Ovary (tissue), 7 donors: ENCODE measurements at regions not wholly inside any gene's neighbourhood (a gene's known extent, or its start where the extent isn't known, plus 50 kb on each side); places are given as distances from the start of the nearest gene placed in this dataset.

ENCODE experiments used
- DNase-seq, 5 donors: peaks; one replicate each; pipeline ENCODE4 v3.0.0-alpha.2; 2019 to 2020
- H3K27ac ChIP-seq, 2 donors: fragments of 200-600 bp; one replicate each; pipeline versions ENCODE4 v1.5.1 to v1.8.0; 2019 to 2022
- H3K27me3 ChIP-seq: fragments of 200-600 bp; one replicate; pipeline ENCODE4 v1.8.0; 2022
- H3K36me3 ChIP-seq: fragments of 200-600 bp; sonication (generic); one replicate; pipeline ENCODE4 v1.5.1; 2019
- H3K4me1 ChIP-seq: one replicate; pipeline ENCODE4 v1.8.1; 2013; ENCODE audit warnings: mild to moderate bottlenecking, moderate library complexity; ENCODE audit not compliant: insufficient read depth
- H3K4me3 ChIP-seq: fragments of 200-600 bp; sonication (generic); one replicate; pipeline ENCODE4 v1.5.1; 2017
- H3K9me3 ChIP-seq, 2 donors: fragments of 200-600 bp in 1 of 2; sonication (generic) in 1 of 2; one replicate each; pipeline versions ENCODE4 v1.5.1 to v1.8.1; 2013 to 2019; ENCODE audit warnings: mild to moderate bottlenecking in 1 of 2, moderate library complexity in 1 of 2
- EP300 ChIP-seq: sonication (generic); formaldehyde crosslinking; IDR thresholded peaks from one replicate; pipeline ENCODE4 v1.6.1; 2017; ENCODE audit warnings: antibody characterized with exemption
- POLR2A ChIP-seq: fragments of 450-650 bp; IDR thresholded peaks from one replicate; pipeline ENCODE4 v1.6.1; 2017; ENCODE audit warnings: antibody characterized with exemption, mild to moderate bottlenecking, moderate library complexity
- WGBS, 3 donors: extraction: QIAGEN DNeasy Blood & Tissue Kit in 1 of 3; methylation state at CpG; one replicate each; pipeline versions ENCODE4 v1.1.5 to v1.1.7; 2013 to 2017; 5-methylcytosine and 5-hydroxymethylcytosine counted together
- intact Hi-C, 4 donors: fragments of 100-400 bp; cut with DNase I; formaldehyde crosslinking; loops; one replicate each; pipeline versions ENCODE4 v1.11.0 to v1.15.1; 2022 to 2023
- TF ChIP-seq, protein P1 (sequence below), 3 donors: fragments of 450-650 bp in 2 of 3; fragments of 200-600 bp in 1 of 3; IDR thresholded peaks; one replicate each; pipeline versions ENCODE4 v1.5.1 to v1.8.0; 2016 to 2022; ENCODE audit warnings: antibody characterized with exemption in 3 of 3, mild to moderate bottlenecking in 1 of 3
- donor health status: DM: no; HTN: no; CAD: no; lungs with moderate emphysema.
- donor health status: DM: no; HTN: no; CAD: no.
- donor health status: Bipolar disorder and iron deficiency.
- donor health status: DM: no; HTN: no; CAD: no.
- donor health status: DM: yes; HTN: yes; CAD: no.

DNA sequence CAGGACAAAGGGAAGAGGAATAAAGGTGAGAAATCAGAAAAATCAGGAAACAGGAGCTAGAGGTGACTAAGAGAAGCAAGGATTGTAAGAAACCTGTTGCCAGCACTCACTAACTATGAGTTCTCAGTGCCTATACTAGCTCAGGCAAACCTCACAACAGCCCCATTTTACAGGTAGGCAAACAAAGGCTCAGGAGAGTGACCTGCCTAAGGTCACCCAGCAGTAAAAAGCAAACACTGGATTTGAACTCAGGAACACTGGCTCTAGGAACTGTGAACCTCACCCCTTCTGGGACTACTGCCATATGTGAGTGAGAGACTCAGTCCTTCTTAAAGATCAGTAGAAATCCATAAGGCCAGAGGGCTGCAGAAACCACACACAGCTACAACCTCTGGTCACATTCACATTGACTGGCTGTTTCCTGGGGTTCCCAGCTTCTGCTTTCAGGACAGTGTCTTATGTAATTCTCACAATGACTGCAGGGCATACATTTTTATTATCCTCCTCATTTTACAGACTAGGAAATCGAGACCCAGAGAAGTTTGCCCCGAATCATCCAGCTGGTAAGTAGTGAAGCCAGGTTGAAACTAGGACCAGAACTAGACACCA lies 80.7 kb upstream of the MAFB start:
- no peaks in the 10 kb centered on the region for H3K4me1 ChIP-seq
- intact Hi-C loops, result no loop called here
- 79 to 94% (median 84%) methylated on average over 2 of the region's 2 CpGs for WGBS, 3 donors
- no peak for TF ChIP-seq EP300
- H3K9me3 ChIP-seq, result no peaks in the 10 kb centered on the region
- H3K27ac ChIP-seq, result no peak overlapping the region
- DNase-seq, result no peak
- no peaks in the 10 kb centered on the region for H3K36me3 ChIP-seq
- H3K27me3 ChIP-seq, result no peaks in the 10 kb centered on the region
- H3K4me3 ChIP-seq, result no peak overlapping the region

DNA sequence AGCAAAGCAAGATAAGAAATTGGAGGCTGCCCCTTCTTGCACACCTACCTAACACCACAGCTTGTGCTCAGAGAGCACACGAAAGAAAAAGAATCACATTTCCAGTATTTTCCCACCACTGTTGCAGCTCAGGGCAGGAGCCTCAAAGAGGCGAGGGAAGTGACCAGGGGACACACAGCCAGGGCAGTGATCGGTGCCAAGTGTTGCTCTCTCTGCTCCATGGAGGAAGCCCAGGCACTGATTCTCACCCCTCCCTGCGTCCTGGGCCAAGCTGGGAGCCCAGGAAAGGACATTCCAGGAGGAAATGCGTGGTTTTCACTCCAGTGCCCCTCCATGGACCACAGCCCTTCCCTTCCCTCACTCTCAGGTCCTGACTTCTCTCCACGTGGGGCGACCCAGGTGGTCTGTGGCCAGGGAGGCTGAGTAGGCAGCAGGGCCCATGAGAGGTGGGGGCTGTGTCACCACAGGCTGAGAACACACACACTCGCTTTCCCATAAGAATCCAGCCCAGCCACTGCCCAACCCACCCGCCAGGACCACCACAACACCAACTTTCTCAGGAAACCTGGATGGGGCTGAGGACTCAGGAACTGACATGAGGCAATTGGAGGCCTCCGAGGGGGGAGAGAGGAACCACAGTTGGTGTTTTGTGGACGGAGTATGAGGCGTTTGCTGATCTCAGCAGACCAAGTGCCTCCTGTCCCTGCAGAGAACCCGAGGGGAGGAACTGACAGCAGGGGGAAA lies 81.7 kb upstream of the MAFB start:
- no peak for DNase-seq
- 66 to 82% (median 80%) methylated on average over 13 of the region's 13 CpGs for WGBS, 3 donors
- intact Hi-C loops, result no loop called here
- Histone ChIP-seq H3K4me3 (no peak overlapping the region), H3K27me3 (no peaks in the 10 kb centered on the region), H3K4me1 (no peaks in the 10 kb centered on the region), H3K27ac (no peak overlapping the region), H3K36me3 (no peaks in the 10 kb centered on the region), H3K9me3 (no peaks in the 10 kb centered on the region)
- TF ChIP-seq POLR2A (no peak), EP300 (no peak)
- TF ChIP-seq, protein P1, sequence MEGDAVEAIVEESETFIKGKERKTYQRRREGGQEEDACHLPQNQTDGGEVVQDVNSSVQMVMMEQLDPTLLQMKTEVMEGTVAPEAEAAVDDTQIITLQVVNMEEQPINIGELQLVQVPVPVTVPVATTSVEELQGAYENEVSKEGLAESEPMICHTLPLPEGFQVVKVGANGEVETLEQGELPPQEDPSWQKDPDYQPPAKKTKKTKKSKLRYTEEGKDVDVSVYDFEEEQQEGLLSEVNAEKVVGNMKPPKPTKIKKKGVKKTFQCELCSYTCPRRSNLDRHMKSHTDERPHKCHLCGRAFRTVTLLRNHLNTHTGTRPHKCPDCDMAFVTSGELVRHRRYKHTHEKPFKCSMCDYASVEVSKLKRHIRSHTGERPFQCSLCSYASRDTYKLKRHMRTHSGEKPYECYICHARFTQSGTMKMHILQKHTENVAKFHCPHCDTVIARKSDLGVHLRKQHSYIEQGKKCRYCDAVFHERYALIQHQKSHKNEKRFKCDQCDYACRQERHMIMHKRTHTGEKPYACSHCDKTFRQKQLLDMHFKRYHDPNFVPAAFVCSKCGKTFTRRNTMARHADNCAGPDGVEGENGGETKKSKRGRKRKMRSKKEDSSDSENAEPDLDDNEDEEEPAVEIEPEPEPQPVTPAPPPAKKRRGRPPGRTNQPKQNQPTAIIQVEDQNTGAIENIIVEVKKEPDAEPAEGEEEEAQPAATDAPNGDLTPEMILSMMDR (IDR thresholded peaks at IDR 0.05), result no peak

DNA sequence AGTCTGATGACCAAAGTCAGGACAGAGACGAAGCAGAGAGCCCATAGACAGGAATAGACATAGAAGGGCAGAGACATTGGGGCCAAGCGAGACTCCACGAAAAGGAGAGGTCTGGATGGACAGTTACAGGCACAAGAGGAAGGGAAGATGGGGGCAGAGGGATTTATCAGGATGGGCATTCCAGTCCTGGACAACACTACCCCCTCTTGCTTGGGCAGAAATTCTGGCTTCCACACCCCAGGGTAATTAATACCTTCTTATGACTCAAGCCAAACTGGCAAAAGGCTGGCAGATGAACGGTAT lies 82.2 kb upstream of the MAFB start:
- Histone ChIP-seq H3K4me3 (no peak overlapping the region), H3K27ac (no peak overlapping the region), H3K9me3 (no peaks in the 10 kb centered on the region), H3K4me1 (no peaks in the 10 kb centered on the region), H3K36me3 (no peaks in the 10 kb centered on the region), H3K27me3 (no peaks in the 10 kb centered on the region)
- 77 to 88% (median 85%) methylated on average over 4 of the region's 4 CpGs for WGBS, 3 donors
- TF ChIP-seq EP300 (no peak), POLR2A (no peak)
- TF ChIP-seq, protein P1 (IDR thresholded peaks at IDR 0.05), result no peak
- intact Hi-C loops, result no loop called here
- DNase-seq, result no peak

DNA sequence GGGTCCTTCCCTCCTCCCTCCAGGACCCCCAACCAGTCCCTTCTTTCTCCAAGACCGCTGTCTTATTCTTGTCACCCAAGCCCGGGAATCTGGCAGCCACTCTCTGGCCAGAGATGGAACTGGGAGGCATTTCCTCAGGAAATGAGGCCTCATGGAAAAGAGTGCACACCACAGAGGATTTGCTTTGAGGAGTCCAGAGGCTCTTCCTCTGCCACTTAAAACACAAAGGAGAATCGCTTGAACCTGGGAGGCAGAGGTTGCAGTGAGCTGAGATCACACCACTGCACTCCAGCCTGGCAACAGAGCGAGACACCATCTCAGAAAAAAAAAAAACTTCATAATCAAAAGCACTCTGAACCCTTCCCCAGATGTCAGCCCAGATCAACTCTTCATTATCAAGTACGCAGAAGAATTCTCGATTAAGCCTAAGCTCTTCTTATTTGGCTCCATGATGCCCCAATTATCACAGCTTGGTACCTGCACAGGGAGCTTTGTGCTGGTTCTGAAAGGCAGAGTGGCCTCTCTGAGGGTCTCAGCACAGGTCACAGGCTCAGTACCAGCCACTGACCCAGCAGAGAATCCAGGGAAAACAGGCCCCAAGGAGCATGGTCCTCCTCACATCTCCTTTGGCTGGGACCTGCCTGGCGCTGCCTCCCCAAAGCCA lies 82.9 kb upstream of the MAFB start:
- intact Hi-C loops, result no loop called here
- Histone ChIP-seq H3K9me3 (no peaks in the 10 kb centered on the region), H3K27ac (no peak overlapping the region), H3K4me3 (no peak overlapping the region), H3K36me3 (no peaks in the 10 kb centered on the region), H3K4me1 (no peaks in the 10 kb centered on the region), H3K27me3 (no peaks in the 10 kb centered on the region)
- no peak for TF ChIP-seq POLR2A
- TF ChIP-seq, protein P1 (IDR thresholded peaks at IDR 0.05), result no peak
- TF ChIP-seq EP300, result no peak
- DNase-seq, result no peak
- 90 to 95% (median 91%) methylated on average over 7 of the region's 7 CpGs for WGBS, 3 donors

DNA sequence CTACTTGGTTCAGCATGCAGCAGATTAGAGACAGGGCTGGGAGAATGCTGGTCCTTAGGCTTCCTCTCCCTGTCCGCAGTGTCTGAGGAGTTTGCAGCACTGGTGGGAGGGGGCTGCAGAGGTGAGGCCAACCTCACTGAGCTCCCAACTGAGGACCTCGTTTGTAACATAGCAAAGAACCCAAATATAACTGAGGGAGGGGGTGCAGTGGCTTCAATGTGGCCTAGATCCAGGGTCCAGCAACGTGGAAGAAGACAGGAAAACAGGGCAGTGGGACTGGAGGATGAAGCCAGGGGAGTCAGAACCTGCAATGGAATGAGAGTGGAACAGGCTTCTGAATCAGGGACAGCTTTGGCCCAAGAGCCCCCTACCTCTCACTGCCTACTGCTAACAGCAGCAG lies 84.3 kb upstream of the MAFB start:
- 51 to 71% (median 67%) methylated on average over 3 of the region's 3 CpGs for WGBS, 3 donors
- H3K4me1 ChIP-seq, result no peaks in the 10 kb centered on the region
- DNase-seq, result no peak
- intact Hi-C loops, result no loop called here
- H3K4me3 ChIP-seq, result no peak overlapping the region
- no peaks in the 10 kb centered on the region for H3K9me3 ChIP-seq
- no peaks in the 10 kb centered on the region for H3K27me3 ChIP-seq
- H3K27ac ChIP-seq, result no peak overlapping the region
- H3K36me3 ChIP-seq, result no peaks in the 10 kb centered on the region
- TF ChIP-seq EP300 (no peak), POLR2A (no peak)
- TF ChIP-seq, protein P1 (IDR thresholded peaks at IDR 0.05), result no peak
